ENCODE measurements at regions not wholly inside any gene's neighbourhood (a gene's known extent, or its start where the extent isn't known, plus 50 kb on each side); places are given as distances from the start of the nearest gene placed in this dataset.
"Not testable (repeated sequence)": the region's sequence is repeated elsewhere in the genome, so short reads cannot be mapped to it uniquely, and the experiment has no call there.

GRCh38 chr12:116687888-116688287, 50.0 kb downstream of the SPRING1 start:
- DNase-seq (ENCODE audit: low spot score) = no peak

DNA sequence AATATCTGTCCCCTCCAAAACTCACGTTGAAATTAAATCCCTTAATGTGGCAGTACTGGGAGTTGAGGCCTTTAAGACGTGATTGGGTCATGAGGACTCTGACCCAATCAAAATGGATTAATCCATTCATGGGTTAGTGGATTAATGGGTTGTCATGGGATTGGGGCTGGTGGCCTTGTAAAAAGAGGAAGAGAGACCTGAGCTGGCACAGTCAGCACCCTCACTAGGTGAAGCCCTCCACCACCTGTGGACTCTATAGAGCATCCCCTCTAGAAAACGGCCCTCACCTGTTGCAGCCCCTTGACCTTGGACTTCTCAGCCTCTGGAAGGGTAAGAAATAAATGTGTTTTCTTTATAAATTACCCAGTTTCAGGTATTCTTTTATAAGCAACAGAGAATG, 53.0 kb downstream of the SPRING1 start:
- DNase-seq (ENCODE audit: low spot score) = no peak

- no peak for DNase-seq (ENCODE audit: low spot score)
Observed at GRCh38 chr12:116677202-116677661, 60.6 kb downstream of the SPRING1 start.

GRCh38 chr12:116675339-116676107, 62.3 kb downstream of the SPRING1 start:
- DNase-seq (ENCODE audit: low spot score) = no peak

DNA sequence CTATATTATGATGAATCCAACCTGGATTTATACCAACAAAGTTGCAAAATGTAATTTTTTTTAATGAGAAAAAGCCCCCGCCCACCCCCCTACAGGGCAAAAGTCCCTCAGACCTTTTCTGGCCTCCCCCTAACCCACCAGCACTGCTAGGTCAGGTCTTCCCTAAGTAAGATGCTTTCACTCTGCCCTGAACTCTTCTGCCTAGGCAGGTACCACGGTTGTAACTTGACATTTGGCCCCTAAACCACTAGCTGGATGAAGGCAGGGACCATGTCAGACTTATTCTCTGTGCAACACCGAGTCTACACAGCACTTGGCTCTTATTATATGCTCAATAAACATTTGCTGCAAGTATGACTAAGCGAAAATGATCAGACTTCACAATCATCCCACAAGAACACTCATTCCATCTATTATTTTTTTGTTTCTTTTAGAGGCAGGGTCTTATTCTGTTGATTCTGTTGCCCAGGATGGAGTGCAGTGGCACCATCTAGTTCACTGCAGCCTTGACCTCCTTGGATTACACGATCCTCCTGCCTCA, 63.2 kb downstream of the SPRING1 start:
- DNase-seq (ENCODE audit: low spot score) = peak; percentile 26

- DNase-seq (ENCODE audit: low spot score) = no peak
Observed at GRCh38 chr12:116673681-116674111, 64.2 kb downstream of the SPRING1 start.

DNA sequence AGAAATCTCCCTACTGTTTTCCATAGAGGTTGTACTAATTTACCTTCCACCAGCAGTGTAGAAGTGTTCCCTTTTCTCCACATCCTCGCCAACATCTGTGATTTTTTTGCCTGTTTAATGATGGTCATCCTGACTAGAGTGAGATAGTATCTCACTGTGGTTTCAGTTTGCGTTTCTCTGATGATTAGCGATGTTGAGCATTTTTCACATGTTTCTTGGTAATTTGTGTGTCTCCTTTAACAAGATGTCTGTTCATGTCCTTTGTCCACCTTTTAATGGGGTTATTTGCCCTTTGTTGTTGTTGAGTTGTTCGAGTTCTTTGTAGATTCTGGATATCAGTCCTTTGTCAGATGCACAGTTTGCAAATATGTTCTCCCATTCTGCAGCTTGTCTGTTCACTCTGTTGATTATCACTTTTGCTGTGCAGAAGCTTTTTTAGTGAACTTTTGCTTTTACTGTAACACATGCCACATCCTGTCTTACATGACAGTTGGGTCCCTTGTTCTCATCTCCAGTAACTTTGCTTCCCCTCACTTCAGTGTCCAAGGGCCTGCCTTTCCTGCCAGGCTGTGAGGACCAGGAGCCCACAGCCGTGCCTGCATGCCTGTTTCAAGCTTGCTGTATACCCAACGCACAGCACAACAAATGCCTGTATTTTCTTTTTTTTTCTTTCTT, 64.9 kb downstream of the SPRING1 start:
- DNase-seq (ENCODE audit: low spot score) = no peak

DNA sequence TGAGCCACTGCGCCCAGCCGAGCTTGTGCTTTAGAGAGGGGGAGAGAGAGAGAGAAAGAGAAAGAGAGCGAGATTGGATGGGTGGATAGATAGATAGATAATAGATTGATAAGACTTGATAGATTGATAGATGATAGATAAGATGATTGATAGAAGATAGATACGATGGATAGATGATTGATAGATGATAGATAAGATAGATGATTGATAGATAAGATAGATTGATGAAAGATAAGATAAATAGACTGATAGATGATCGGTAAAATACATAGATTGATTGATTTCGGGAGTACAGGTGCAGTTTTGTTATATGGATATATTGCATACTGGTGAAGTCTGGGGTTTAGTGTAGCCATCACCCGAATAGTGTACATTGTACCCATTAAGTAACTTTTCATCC, 65.9 kb downstream of the SPRING1 start:
- no peak for DNase-seq (ENCODE audit: low spot score)

- DNase-seq (ENCODE audit: low spot score) = no peak
Observed at GRCh38 chr12:116670859-116671258, 67.0 kb downstream of the SPRING1 start.

DNA sequence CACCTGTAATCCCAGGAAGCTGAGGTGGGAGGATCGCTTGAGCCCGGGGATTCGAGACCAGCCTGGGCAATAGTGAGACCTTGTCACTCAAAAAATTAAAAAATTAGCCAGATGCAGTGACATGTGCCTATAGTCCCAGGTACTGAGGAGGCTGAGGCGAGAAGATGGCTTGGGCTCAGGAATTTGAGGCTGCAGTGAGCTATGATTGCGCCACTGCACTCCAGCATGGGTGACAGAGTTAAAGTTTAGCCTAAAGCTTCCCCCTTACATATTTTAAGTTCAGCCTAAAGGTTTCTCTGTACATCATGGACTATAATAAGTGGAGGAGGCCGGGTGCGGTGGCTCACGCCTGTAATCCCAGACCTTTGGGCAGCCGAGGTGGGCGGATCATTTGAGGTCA, 70.1 kb downstream of the SPRING1 start:
- no peak for DNase-seq (ENCODE audit: low spot score)

DNA sequence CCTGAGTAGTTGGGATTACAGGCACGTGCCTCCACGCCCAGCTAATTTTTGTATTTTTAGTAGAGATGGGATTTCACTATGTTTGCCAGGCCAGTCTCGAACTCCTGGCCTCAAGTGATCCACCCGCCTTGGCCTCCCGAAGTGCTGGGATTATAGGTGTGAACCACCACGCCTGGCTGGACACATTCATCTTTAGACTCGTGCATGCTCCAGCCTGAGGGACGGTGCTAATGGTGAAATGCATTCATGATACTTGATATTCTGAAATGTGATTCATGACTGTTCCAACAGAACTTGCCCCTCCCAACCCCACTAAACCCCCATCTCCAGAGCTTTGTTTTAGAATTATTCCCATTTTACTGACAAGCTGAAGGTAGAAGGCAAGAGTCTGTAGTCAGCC, 71.0 kb downstream of the SPRING1 start:
- DNase-seq (ENCODE audit: low spot score) = not testable (repeated sequence)

GRCh38 chr12:116666305-116666673, 71.6 kb downstream of the SPRING1 start:
- DNase-seq (ENCODE audit: low spot score) = no peak

GRCh38 chr12:116665666-116666304, 72.1 kb downstream of the SPRING1 start:
- no peak for DNase-seq (ENCODE audit: low spot score)

DNA sequence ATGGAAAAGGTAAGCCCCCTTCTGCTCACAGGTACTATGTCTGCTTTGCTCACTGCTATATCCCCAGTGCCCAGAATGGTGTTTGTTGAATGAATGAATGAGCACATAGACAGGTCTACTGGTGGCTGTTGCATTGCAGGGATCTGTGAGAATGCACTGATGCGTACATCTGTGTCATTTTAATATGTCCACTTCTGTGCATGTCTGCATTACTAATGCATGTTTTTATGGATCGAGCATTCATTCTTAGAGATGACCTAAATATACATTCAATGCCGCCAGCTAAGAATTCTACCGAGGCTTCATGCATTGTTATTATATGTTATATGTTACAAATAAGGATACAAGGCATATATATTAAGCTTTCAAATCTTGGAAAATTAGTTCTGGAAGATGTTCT, 73.8 kb downstream of the SPRING1 start:
- no peak for DNase-seq (ENCODE audit: low spot score)

- peak; percentile 17 for DNase-seq (ENCODE audit: low spot score)
Observed at GRCh38 chr12:116662612-116663144, 75.2 kb downstream of the SPRING1 start.

DNA sequence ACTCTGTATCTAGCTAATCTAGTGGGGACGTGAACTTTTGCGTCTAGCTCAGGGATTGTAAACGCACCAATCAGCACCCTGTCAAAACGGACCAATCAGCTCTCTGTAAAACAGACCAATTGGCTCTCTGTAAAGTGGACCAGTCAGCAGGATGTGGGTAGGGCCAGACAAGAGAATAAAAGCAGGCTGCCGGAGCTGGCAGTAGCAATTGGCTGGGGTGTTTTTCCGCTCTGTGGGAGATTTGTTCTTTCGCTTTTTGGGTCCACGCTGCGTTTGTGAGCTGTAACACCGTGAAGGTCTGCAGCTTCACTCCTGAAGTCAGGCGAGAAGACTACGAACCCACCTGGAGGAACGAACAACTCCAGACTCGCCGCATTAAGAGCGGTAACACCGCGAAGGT, 76.5 kb downstream of the SPRING1 start:
- DNase-seq (ENCODE audit: low spot score) = no peak

DNA sequence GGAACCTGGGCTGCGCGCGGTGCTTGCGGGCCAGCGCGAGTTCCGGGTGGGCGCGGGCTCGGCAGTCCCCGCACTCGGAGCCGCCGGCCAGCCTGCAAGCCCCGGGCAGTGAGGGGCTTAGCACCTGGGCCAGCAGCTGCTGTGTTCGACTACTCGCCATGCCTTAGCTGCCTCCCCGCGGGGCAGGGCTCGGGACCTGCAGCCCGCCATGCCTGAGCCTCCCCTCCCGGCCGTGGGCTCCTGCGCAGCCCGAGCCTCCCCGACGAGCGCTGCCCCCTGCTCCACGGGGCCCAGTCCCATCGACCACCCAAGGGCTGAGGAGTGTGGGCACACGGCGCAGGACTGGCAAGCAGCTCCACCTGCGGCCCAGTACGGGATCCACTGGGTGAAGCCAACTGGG, 77.1 kb downstream of the SPRING1 start:
- not testable (repeated sequence) for DNase-seq (ENCODE audit: low spot score)

DNA sequence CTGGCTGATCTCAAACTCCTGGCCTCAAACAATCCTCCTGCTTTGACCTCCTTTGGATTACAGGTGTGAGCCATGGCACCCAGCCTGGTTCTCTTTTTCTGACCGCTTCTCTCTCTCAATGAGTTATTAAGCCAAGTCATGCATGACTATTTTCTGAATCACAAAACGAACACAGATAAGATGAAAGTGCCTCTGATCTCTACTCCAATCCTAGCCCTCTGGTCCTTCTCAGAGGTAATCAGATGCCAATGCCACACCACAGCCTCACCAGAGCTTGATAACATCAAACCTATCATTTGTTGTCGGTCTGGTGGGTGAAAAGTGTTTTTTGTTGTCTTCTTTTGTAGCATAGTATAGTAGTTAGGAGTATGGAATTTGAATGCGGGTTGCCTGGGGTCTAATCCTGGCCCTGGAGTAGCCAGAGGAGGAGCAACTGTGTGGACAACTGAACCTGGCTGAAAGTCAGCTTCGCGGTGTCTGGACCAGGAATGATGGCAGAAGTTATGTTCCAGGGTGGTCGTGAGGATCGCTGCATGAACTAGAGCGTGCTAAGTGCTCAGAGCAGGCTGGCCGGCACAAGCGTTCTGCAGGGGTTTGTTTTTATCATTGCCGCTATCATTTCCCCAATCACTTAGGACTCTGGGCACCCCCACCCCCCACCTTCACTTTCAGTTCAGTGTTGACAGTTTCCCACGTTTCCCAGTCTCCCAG, 77.9 kb downstream of the SPRING1 start:
- DNase-seq (ENCODE audit: low spot score) = peak; percentile 49

- DNase-seq (ENCODE audit: low spot score) = no peak
Observed at GRCh38 chr12:116657921-116658495, 79.9 kb downstream of the SPRING1 start.

DNA sequence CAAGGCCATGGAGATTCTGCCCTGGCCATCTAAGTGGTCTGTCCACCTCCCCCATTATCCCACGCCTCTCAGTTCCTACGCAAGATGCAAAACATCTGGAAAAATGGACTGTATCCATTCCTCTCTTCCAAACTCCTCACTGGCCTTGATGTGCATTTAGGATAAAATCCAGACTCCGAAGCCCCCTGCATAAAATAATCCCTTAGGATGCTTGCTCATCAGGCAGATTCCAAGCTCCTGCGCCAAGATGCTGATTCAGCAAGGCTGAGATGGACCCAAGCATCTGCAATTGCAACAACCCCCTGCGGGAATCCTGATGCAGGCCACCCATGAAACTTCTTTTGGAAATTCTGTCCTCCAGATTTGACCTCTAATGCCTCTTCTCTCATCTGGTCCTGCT, 81.6 kb downstream of the SPRING1 start:
- DNase-seq (ENCODE audit: low spot score) = no peak

- no peak for DNase-seq (ENCODE audit: low spot score)
Observed at GRCh38 chr12:116654226-116654743, 83.6 kb downstream of the SPRING1 start.

Data from AG08396 (cell line).